Esophagus muscularis mucosa (tissue), 4 donors: ENCODE measurements at regions not wholly inside any gene's neighbourhood (a gene's known extent, or its start where the extent isn't known, plus 50 kb on each side); places are given as distances from the start of the nearest gene placed in this dataset.
"Not testable (repeated sequence)": the region's sequence is repeated elsewhere in the genome, so short reads cannot be mapped to it uniquely, and the experiment has no call there.

ENCODE experiments used
- DNase-seq: peaks from one replicate; pipeline ENCODE4 v3.0.0-alpha.2; 2017; ENCODE audit errors: extremely low spot score
- H3K27ac ChIP-seq, 4 donors: fragments of 200-600 bp; sonication (generic); replicated peaks in 1 of 4; 1 replicate in 3 of 4; 2 replicates in 1 of 4; pipeline ENCODE4 v1.5.1; 2016 to 2019; ENCODE audit warnings: mild to moderate bottlenecking in 1 of 4
- H3K27me3 ChIP-seq, 4 donors: fragments of 200-600 bp; sonication (generic); one replicate each; pipeline versions ENCODE4 v1.5.1 to v1.6.0; 2016 to 2019
- H3K36me3 ChIP-seq, 4 donors: fragments of 200-600 bp; sonication (generic); one replicate each; pipeline ENCODE4 v1.5.1; 2016 to 2019
- H3K4me1 ChIP-seq, 4 donors: fragments of 200-600 bp; sonication (generic); one replicate each; pipeline ENCODE4 v1.5.1; 2016 to 2019
- H3K4me3 ChIP-seq, 4 donors: fragments of 200-600 bp; sonication (generic); 1 replicate in 2 of 4; 2 replicates in 2 of 4; pipeline ENCODE4 v1.5.1; 2016 to 2019; ENCODE audit warnings: mild to moderate bottlenecking in 4 of 4, moderate library complexity in 1 of 4
- H3K9me3 ChIP-seq, 4 donors: fragments of 200-600 bp; sonication (generic); 1 replicate in 3 of 4; 2 replicates in 1 of 4; pipeline ENCODE4 v1.5.1; 2016 to 2019
- EP300 ChIP-seq: sonication (generic); formaldehyde crosslinking; IDR thresholded peaks from one replicate; pipeline ENCODE4 v1.6.1; 2017; ENCODE audit warnings: antibody characterized with exemption
- POLR2A ChIP-seq: fragments of 450-650 bp; IDR thresholded peaks from one replicate; pipeline ENCODE4 v1.6.1; 2017; ENCODE audit warnings: antibody characterized with exemption, moderate library complexity, mild to moderate bottlenecking, low read depth
- POLR2AphosphoS5 ChIP-seq, 2 donors: sonication (generic); formaldehyde crosslinking; IDR thresholded peaks; one replicate each; pipeline ENCODE4 v1.6.1; 2017; ENCODE audit warnings: antibody characterized with exemption in 2 of 2
- WGBS: methylation state at CpG from one replicate; pipeline ENCODE4 v1.1.5; 2018; 5-methylcytosine and 5-hydroxymethylcytosine counted together
- intact Hi-C: fragments of 100-400 bp; cut with DNase I; formaldehyde crosslinking; loops from one replicate; pipeline ENCODE4 v1.15.1; 2023
- TF ChIP-seq, protein P1 (sequence below), 3 experiments: fragments of 200-600 bp in 2 of 3; fragments of 450-650 bp in 1 of 3; sonication (generic) in 2 of 3; IDR thresholded peaks; one replicate each; pipeline ENCODE4 v1.5.1; 2017 to 2019; ENCODE audit warnings: antibody characterized with exemption in 3 of 3, mild to moderate bottlenecking in 2 of 3, moderate library complexity in 1 of 3

DNA sequence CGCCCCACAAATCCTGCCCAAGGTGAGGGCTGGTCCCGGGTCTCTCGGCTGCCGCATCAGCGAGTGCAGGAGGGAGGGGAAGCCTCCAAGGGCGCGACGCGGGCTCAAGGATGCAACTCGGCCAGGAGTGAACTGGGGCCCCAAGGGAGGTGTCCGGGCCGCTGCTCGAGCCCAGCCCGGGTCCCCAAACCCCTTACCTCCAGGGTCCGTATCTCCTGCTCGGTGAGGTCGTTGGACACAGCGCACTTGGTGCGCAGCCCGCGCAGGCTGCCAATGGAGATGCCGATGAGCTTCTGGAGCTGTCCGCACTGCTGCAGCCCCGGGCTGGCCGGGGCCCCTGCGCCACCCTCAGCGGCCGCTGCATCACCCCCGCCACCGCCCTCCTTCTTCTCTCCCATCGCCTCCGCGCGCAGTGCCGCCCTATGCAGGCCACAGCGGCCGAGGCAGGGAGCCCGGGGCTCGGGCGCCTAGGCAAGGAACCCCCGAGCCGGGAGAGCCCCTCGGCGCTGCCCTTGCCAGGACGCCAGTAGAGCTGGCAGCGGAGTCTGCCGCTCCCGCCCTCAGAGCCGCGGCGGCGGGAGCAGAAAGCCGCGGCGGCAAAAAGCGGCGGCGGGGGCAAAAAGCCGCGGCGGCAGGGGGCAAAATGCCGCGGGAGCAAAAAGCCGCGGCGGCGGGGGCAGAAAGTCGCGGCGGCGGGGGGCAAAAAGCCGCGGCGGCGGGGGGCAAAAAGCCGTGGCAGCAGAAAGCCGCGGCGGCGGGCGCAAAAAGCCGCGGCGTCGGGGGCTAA, 135.1 kb downstream of the ZNF92 start:
- DNase-seq, H3K9me3 ChIP-seq, H3K36me3 ChIP-seq, intact Hi-C loops, H3K27ac ChIP-seq: not testable (repeated sequence)
- no CpG with 5 or more reads among the region's 85 CpGs for WGBS
- peaks cover 10 to 19% (median 13%) of the 10 kb centered on the region in 4 donors for H3K4me1 ChIP-seq
- H3K27me3 ChIP-seq, result peaks cover 0 to 36% (median 16%) of the 10 kb centered on the region in 4 donors
- H3K4me3 ChIP-seq, result peak overlapping the region; percentile 38 to 64 (median 54)

DNA sequence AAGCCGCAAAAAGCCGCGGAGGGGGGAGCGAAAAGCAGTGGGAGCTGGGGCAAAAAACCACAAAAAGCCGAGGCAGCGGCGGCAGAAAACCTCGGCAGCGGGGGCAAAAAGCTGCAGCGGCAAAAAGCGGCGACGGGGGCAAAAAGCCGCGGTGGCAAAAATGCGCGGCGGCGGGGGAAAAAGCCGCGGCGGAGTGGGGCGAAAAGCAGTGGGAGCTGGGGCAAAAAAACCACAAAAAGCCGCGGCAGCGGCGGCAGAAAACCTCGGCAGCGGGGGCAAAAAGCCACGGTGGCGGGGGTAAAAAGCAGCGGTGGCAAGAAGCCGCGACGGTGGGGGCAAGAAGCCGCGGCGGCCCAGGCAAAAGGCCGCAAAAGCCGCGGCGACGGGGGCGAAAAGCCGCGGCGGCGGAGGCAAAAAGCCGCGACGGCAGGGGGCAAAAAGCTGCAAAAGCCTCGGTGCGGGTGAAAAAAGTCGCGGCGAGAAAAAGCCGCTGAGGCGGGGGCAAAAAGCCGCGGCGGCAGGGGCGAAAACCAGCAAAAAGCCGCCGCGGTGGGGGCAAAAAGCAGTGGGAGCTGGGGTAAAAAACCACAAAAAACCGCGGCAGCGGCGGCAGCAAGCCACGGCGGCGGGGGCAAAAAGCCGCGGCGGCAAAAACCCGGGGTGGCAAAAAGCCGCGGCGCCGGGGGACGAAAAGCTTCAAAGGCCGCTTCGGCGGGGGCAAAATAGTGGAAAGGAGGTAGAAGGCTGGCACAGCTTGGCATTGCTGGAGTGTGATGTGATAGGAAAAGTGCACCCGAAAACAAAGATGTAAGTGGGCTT, 135.9 kb downstream of the ZNF92 start:
- no peaks in the 10 kb centered on the region for H3K36me3 ChIP-seq
- intact Hi-C loops, result no loop called here
- H3K27ac ChIP-seq, result no peak overlapping the region
- H3K4me1 ChIP-seq, result peaks cover 10 to 19% (median 13%) of the 10 kb centered on the region in 4 donors
- peaks cover 0 to 44% (median 16%) of the 10 kb centered on the region in 4 donors for H3K27me3 ChIP-seq
- H3K9me3 ChIP-seq, result no peaks in the 10 kb centered on the region
- 4% methylated on average over 69 of the region's 85 CpGs for whole genome bisulfite sequencing
- DNase-seq, result no peak
- no peak for TF ChIP-seq POLR2AphosphoS5 (IDR thresholded peaks at IDR 0.05)
- TF ChIP-seq POLR2A, result no peak
- TF ChIP-seq EP300, result no peak
- TF ChIP-seq, protein P1, sequence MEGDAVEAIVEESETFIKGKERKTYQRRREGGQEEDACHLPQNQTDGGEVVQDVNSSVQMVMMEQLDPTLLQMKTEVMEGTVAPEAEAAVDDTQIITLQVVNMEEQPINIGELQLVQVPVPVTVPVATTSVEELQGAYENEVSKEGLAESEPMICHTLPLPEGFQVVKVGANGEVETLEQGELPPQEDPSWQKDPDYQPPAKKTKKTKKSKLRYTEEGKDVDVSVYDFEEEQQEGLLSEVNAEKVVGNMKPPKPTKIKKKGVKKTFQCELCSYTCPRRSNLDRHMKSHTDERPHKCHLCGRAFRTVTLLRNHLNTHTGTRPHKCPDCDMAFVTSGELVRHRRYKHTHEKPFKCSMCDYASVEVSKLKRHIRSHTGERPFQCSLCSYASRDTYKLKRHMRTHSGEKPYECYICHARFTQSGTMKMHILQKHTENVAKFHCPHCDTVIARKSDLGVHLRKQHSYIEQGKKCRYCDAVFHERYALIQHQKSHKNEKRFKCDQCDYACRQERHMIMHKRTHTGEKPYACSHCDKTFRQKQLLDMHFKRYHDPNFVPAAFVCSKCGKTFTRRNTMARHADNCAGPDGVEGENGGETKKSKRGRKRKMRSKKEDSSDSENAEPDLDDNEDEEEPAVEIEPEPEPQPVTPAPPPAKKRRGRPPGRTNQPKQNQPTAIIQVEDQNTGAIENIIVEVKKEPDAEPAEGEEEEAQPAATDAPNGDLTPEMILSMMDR (IDR thresholded peaks at IDR 0.05), result no peak
- peak overlapping the region; percentile 38 to 64 (median 54) for H3K4me3 ChIP-seq

DNA sequence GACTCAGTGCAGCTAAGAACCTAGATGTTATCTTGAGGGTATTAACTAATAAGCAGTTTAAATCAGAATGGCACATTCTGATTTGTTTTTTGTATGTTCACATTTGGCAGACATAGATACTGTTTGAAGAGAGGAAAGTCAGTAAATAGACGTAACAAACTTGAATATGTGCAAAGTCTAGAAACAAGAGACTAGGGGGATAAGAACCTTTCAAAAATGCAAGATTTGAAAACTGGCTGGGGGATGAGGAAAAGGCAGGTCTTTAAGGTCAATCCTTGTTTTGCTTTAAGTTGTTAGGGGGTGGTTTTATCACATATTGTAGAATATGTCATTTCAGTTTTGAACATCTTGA, 136.5 kb downstream of the ZNF92 start:
- peaks cover 10 to 19% (median 13%) of the 10 kb centered on the region in 4 donors for H3K4me1 ChIP-seq
- H3K36me3 ChIP-seq, intact Hi-C loops, DNase-seq, H3K27ac ChIP-seq, H3K9me3 ChIP-seq: not testable (repeated sequence)
- peaks cover 0 to 46% (median 16%) of the 10 kb centered on the region in 4 donors for H3K27me3 ChIP-seq
- peak overlapping the region; percentile 38 to 64 (median 54) for H3K4me3 ChIP-seq
- 24% methylated on average over 1 of the region's 1 CpG for WGBS

DNA sequence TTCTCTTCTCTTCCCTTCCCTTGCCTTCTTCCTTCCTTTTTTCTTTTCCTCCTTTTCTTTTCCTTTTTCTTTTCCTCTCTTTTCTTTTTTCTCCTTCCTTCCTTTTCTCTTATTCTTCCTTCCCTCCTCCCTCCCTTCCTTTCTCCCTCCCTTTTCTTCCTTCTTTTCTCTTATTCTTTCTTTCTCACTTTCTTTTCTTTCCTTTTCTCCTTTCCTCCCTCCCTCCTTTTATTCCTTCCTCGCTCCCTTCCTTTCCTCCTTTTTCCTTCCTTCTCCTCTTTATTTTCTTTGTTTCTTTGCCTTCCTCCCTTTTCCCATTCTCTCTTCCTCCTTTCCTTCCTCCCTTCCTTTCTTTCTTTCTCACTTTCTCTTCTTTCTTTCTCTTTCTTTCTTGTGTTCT, 146.1 kb downstream of the ZNF92 start:
- H3K4me1 ChIP-seq, intact Hi-C loops, H3K4me3 ChIP-seq, DNase-seq, H3K36me3 ChIP-seq, H3K27me3 ChIP-seq, H3K27ac ChIP-seq, H3K9me3 ChIP-seq: not testable (repeated sequence)
- 73% methylated on average over 1 of the region's 1 CpG for WGBS

DNA sequence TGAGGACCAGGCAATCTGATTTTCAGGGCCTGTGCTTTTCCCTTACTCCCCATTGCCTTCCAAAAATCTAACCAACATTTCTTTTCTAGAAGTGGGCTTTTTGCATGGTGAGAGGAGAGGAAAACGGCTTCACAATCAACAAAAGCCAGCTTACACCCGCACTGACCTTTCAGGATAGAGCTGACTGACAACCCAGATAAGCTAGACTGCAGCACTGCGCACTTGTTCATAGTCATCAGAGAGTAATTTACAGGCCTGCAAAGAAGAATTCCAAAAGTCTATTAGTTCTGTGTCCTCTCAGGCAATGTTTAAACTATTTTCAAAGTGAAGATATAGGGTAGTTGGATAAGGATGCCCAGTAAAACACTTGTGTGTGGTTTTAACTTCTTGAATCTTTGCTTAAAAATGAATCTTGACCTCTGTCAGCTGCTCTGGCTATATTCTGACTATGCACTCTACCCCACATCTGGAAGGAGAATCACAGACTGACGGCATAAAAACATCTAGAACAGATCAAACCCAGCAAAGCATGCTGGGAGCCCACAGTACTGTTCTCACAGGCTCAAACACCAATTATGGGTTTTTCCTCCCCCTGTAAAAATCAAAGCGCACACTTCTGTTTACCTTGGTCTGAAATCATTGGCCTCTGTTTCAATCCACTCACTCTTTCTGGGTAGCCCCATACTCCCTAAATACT, 172.0 kb downstream of the ZNF92 start:
- not testable (repeated sequence) for H3K9me3 ChIP-seq

DNA sequence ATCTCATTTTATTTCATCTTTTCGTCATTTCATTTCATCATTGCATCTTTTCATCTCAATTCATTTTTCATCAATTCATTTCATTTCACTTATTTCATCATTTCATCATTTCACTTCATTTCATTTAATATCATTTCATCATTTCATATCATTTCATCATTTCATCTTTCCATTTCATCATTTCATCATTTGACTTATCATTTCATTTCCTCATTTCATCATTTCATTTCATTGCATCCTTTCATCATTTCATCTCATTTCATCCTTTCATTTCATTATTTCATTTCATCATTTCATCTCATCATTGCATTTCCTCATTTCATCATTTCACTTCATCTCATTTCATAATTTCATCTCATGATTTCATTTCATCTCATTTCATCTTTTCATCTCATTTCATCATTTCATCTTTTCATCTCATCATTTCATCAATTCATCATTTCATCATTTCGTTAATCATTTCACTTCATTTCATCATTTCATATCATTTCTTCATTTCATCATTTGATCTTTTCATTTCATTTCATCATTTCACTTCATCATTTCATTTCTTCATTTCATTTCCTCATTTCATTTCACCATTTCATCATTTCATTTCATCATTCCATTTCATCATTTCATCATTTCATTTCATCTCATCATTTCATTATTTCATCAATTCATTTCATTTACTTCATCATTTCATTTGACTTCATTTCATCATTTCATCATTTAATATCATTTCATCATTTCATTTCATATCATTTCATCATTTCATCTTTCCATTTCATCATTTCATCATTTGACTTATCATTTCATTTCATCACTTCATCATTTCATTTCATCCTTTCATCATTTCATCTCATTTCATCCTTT, 176.2 kb downstream of the ZNF92 start:
- intact Hi-C loops, DNase-seq, H3K9me3 ChIP-seq, H3K4me3 ChIP-seq, H3K4me1 ChIP-seq, H3K27ac ChIP-seq, H3K27me3 ChIP-seq, H3K36me3 ChIP-seq: not testable (repeated sequence)
- no CpG with 5 or more reads among the region's 2 CpGs for WGBS

More for the DNA sequence above, 172.0 kb downstream of the ZNF92 start:
- WGBS, result no CpG with 5 or more reads among the region's 5 CpGs
- intact Hi-C loops, H3K4me1 ChIP-seq, H3K36me3 ChIP-seq, H3K27me3 ChIP-seq, DNase-seq, H3K27ac ChIP-seq, H3K4me3 ChIP-seq: not testable (repeated sequence)

DNA sequence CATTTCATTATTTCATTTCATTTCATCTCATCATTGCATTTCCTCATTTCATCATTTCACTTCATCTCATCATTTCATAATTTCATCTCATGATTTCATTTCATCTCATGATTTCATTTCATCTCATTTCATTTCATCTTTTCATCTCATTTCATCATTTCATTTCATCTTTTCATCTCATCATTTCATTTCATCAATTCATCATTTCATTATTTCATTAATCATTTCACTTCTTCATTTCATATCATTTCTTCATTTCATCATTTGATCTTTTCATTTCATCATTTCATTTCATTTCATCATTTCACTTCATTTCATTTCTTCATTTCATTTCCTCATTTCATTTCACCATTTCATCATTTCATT, 176.8 kb downstream of the ZNF92 start:
- H3K36me3 ChIP-seq, intact Hi-C loops, H3K27ac ChIP-seq, H3K9me3 ChIP-seq, H3K4me1 ChIP-seq, H3K27me3 ChIP-seq, H3K4me3 ChIP-seq, DNase-seq: not testable (repeated sequence)

DNA sequence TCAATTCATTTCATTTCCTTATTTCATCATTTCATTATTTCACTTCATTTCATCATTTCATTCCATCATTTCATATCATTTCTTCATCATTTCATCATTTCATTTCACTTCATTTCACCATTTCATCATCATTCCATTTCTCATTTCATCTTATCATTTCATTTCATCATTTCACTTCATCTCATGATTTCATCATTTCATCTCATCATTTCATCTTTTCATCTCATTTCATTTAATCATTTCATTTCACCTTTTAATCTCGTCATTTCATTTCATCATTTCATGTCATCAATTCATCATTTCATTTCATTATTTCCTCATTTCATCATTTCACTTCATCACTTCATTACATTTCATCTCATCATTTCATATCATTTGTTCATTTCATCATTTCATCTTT, 177.4 kb downstream of the ZNF92 start:
- H3K4me3 ChIP-seq, H3K27ac ChIP-seq, intact Hi-C loops, H3K27me3 ChIP-seq, DNase-seq, H3K9me3 ChIP-seq, H3K36me3 ChIP-seq, H3K4me1 ChIP-seq: not testable (repeated sequence)
- 90% methylated on average over 1 of the region's 1 CpG for WGBS

DNA sequence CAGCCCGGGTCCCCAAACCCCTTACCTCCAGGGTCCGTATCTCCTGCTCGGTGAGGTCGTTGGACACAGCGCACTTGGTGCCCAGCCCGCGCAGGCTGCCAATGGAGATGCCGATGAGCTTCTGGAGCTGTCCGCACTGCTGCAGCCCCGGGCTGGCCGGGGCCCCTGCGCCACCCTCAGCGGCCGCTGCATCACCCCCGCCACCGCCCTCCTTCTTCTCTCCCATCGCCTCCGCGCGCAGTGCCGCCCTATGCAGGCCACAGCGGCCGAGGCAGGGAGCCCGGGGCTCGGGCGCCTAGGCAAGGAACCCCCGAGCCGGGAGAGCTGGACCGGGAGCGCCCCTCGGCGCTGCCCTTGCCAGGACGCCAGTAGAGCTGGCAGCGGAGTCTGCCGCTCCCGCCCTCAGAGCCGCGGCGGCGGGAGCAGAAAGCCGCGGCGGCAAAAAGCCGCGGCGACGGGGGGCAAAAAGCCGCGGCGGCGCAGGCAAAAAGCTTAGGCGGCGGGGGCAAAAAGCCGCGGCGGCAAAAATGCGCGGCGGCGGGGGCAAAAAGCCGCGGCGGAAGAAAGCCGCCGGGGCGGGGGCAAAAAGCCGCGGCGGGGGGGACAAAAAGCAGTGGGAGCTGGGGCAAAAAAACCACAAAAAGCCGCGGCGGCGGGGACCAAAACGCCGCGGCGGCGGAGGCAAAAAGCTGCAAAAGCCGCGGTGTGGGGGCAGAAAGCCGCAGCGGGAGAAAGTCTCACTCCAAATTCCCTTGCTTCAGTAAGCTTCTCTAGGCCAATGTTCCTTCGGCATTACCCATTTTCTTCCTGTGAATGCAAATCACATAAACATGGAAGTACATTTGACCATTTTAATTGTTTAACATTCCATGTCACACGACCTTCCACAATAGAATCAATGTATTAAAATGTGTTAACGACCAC, 181.2 kb downstream of the ZNF92 start:
- H3K36me3 ChIP-seq, H3K4me3 ChIP-seq, H3K4me1 ChIP-seq, H3K9me3 ChIP-seq, DNase-seq, H3K27me3 ChIP-seq, H3K27ac ChIP-seq, intact Hi-C loops: not testable (repeated sequence)
- WGBS, result no CpG with 5 or more reads among the region's 85 CpGs
